GM12872 (cell line): ENCODE measurements at regions not wholly inside any gene's neighbourhood (a gene's known extent, or its start where the extent isn't known, plus 50 kb on each side); places are given as distances from the start of the nearest gene placed in this dataset.

ENCODE experiments used
- CTCF ChIP-seq: IDR thresholded peaks from 3 replicates; pipeline ENCODE4 v1.5.1; 2011; ENCODE audit warnings: low read depth, mild to moderate bottlenecking, low read length, moderate library complexity; ENCODE audit not compliant: insufficient read depth

GRCh38 chr4:111234939-111235338, 612.1 kb upstream of the PITX2 start:
- no peak for TF ChIP-seq CTCF

GRCh38 chr4:111263836-111264235, 641.0 kb upstream of the PITX2 start:
- TF ChIP-seq CTCF, result no peak

GRCh38 chr4:111266937-111267336, 644.1 kb upstream of the PITX2 start:
- TF ChIP-seq CTCF, result no peak

- TF ChIP-seq CTCF, result no peak
Observed at GRCh38 chr4:111267786-111268185, 644.9 kb upstream of the PITX2 start.

GRCh38 chr4:111268769-111269414, 646.0 kb upstream of the PITX2 start:
- no peak for TF ChIP-seq CTCF

- no peak for TF ChIP-seq CTCF
Observed at GRCh38 chr4:111269439-111269838, 646.6 kb upstream of the PITX2 start.

GRCh38 chr4:111274060-111274459, 651.2 kb upstream of the PITX2 start:
- no peak for TF ChIP-seq CTCF
